PFSK-1 (cell line): ENCODE measurements at regions not wholly inside any gene's neighbourhood (a gene's known extent, or its start where the extent isn't known, plus 50 kb on each side); places are given as distances from the start of the nearest gene placed in this dataset.

Source experiments
- POLR2AphosphoS5 ChIP-seq: IDR thresholded peaks from 2 replicates; pipeline ENCODE4 v1.6.1; 2012; ENCODE audit warnings: low read depth, mild to moderate bottlenecking, control low read depth, low read length, moderate library complexity
- SIN3A ChIP-seq: IDR thresholded peaks from 2 replicates; pipeline ENCODE4 v1.6.1; 2012; ENCODE audit warnings: mild to moderate bottlenecking, low read length, moderate library complexity, borderline replicate concordance; ENCODE audit not compliant: insufficient read depth

- TF ChIP-seq POLR2AphosphoS5 = no peak
- TF ChIP-seq SIN3A = no peak
Observed at GRCh38 chr5:116814626-116815385, 240.2 kb upstream of the SEMA6A start.
